ENCODE measurements at regions not wholly inside any gene's neighbourhood (a gene's known extent, or its start where the extent isn't known, plus 50 kb on each side); places are given as distances from the start of the nearest gene placed in this dataset.
"Not testable (repeated sequence)": the region's sequence is repeated elsewhere in the genome, so short reads cannot be mapped to it uniquely, and the experiment has no call there.

DNA sequence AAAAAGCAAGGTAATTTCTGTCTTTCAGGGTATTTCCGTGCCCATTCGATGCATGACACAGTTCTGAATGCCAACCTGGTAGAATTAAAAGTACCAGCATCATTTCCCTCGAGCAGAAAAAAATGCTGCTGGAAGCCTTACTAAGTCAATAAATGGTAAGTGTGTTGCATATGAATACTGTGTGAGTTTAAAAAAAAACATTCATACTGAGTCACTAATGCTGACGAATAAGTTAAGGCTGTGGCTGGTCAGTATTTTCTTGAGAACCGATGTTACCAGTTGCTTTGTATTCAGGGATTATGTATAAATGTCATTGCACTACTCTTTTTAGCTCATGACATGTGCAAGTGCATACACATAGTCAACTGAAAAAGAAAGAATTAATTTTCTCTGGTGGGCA, 710.2 kb downstream of the TRHDE start:
- no peak overlapping the region for H3K27ac ChIP-seq
- no peak for DNase-seq
- H3K4me1 ChIP-seq: no peaks in the 10 kb centered on the region
- H3K4me3 ChIP-seq: no peak overlapping the region
- 74 to 82% (median 82%) methylated on average over 5 of the region's 5 CpGs for WGBS, 5 donors
- no peak for TF ChIP-seq POLR2AphosphoS5 (IDR thresholded peaks at IDR 0.05)
- TF ChIP-seq, protein P1, sequence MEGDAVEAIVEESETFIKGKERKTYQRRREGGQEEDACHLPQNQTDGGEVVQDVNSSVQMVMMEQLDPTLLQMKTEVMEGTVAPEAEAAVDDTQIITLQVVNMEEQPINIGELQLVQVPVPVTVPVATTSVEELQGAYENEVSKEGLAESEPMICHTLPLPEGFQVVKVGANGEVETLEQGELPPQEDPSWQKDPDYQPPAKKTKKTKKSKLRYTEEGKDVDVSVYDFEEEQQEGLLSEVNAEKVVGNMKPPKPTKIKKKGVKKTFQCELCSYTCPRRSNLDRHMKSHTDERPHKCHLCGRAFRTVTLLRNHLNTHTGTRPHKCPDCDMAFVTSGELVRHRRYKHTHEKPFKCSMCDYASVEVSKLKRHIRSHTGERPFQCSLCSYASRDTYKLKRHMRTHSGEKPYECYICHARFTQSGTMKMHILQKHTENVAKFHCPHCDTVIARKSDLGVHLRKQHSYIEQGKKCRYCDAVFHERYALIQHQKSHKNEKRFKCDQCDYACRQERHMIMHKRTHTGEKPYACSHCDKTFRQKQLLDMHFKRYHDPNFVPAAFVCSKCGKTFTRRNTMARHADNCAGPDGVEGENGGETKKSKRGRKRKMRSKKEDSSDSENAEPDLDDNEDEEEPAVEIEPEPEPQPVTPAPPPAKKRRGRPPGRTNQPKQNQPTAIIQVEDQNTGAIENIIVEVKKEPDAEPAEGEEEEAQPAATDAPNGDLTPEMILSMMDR (IDR thresholded peaks at IDR 0.05 in 8 of 11, conservative IDR thresholded peaks at IDR 0.05 in 3 of 11): no peak
- no peak for TF ChIP-seq POLR2A (IDR thresholded peaks at IDR 0.05)
- no peaks in the 10 kb centered on the region for H3K27me3 ChIP-seq (replicated peaks in 1 of 7)
- H3K36me3 ChIP-seq: no peaks in the 10 kb centered on the region
- intact Hi-C loops (cut with DNase I; ENCODE audit: low total_unique reads): no loop called here
- H3K9me3 ChIP-seq: no peaks in the 10 kb centered on the region

DNA sequence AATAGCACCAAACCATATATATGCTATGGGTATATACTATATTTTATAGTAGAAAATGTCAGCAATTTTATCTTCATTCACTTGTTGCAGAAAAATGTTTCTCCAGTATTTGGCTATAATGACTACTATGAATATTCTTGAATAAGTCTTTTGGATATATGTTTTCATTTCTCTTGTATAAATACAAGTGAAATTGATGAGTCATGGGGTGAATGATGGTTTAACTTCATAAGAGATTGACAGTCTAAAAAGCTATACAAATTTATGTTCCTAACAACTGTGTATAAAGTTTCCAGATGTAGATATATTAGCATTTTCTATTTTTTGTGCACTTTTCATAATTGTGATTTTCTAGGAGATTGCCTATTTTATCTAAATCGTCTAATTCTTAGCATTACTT, 714.8 kb downstream of the TRHDE start:
- Histone ChIP-seq H3K36me3 (no peaks in the 10 kb centered on the region), H3K27me3 (replicated peaks in 1 of 7) (no peaks in the 10 kb centered on the region), H3K9me3 (peaks cover 0 to 5% (median 0%) of the 10 kb centered on the region in 8 donors), H3K4me1 (no peaks in the 10 kb centered on the region), H3K27ac (no peak overlapping the region), H3K4me3 (no peak overlapping the region)
- DNase-seq: no peak
- WGBS, 5 donors: 70 to 84% (median 73%) methylated on average over 1 of the region's 1 CpG
- TF ChIP-seq, protein P1 (IDR thresholded peaks at IDR 0.05 in 8 of 11, conservative IDR thresholded peaks at IDR 0.05 in 3 of 11): no peak
- TF ChIP-seq POLR2A (IDR thresholded peaks at IDR 0.05) (no peak), POLR2AphosphoS5 (IDR thresholded peaks at IDR 0.05) (no peak)
- intact Hi-C loops (cut with DNase I; ENCODE audit: low total_unique reads): no loop called here

DNA sequence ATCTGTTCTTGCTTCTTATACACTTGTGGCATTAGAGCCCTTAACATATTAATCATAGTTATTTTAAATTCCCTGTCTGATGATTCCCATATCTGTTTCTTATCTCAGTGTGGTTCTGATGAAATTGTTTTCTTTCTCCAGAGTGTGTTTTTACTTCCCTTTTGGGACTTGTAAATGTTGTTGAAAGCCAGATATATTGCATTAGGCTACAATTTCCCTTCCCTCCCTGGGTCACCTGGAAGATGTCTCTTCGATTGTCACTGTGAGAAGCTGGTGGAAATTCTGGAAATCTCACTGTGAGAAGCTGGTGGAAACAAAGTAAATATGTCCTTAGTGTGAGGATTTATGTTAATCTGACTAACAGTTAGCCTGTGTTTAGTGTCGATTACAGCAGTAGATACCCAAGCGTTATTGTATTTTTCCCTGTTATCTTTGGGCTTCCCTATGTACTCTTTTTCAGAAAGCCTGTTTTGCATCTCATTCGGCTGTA, 717.3 kb downstream of the TRHDE start:
- no peaks in the 10 kb centered on the region for H3K36me3 ChIP-seq
- intact Hi-C loops (cut with DNase I; ENCODE audit: low total_unique reads): no loop called here
- 50 to 75% (median 73%) methylated on average over 4 of the region's 4 CpGs for WGBS, 5 donors
- no peaks in the 10 kb centered on the region for H3K4me1 ChIP-seq
- H3K27ac ChIP-seq: no peak overlapping the region
- peaks cover 0 to 5% (median 0%) of the 10 kb centered on the region in 8 donors for H3K9me3 ChIP-seq
- H3K4me3 ChIP-seq: no peak overlapping the region
- TF ChIP-seq POLR2AphosphoS5 (IDR thresholded peaks at IDR 0.05) (no peak), POLR2A (IDR thresholded peaks at IDR 0.05) (no peak)
- TF ChIP-seq, protein P1 (IDR thresholded peaks at IDR 0.05 in 8 of 11, conservative IDR thresholded peaks at IDR 0.05 in 3 of 11): no peak
- no peaks in the 10 kb centered on the region for H3K27me3 ChIP-seq (replicated peaks in 1 of 7)
- no peak for DNase-seq

DNA sequence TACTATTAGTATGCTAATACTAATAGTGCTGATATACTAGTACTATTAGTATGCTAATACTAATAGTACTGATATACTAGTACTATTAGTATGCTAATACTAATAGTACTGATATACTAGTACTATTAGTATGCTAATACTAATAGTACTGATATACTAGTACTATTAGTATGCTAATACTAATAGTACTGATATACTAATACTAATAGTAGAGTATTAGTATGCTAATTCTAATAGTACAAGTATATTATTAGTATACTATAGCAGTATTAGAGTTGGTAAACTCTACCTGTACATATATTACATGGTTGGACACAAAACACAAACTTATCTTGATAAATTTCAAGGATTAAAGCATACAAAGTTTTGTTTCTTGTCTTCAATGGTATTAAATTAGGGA, 722.9 kb downstream of the TRHDE start:
- H3K27me3 ChIP-seq (replicated peaks in 1 of 7); DNase-seq; H3K36me3 ChIP-seq; H3K27ac ChIP-seq; H3K4me3 ChIP-seq; H3K4me1 ChIP-seq; intact Hi-C loops (cut with DNase I; ENCODE audit: low total_unique reads); H3K9me3 ChIP-seq: not testable (repeated sequence)

DNA sequence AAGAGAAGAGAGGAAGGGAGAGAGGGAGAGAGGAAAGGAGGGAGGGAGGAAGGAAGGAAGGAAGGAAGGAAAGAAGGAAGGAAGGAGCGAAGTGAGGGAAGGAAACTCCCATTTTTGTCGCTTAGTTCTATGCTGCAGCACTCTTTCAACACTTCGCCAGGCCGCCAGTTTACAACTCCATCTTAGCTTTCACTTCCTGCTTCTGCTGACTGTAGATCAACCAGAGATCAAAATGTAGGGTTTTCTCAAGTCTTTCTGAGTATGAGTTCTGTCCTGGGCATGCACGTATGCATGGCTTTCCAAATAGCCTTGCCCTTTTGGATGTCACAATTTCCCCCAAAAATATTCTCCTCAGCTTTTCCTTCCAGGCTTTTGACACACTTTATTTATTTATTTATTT, 723.4 kb downstream of the TRHDE start:
- H3K4me3 ChIP-seq: no peak overlapping the region
- H3K4me1 ChIP-seq: no peaks in the 10 kb centered on the region
- WGBS, 5 donors: 81 to 92% (median 87%) methylated on average over 5 of the region's 5 CpGs
- no peak overlapping the region for H3K27ac ChIP-seq
- no peaks in the 10 kb centered on the region for H3K27me3 ChIP-seq (replicated peaks in 1 of 7)
- intact Hi-C loops (cut with DNase I; ENCODE audit: low total_unique reads): no loop called here
- TF ChIP-seq, protein P1 (IDR thresholded peaks at IDR 0.05 in 8 of 11, conservative IDR thresholded peaks at IDR 0.05 in 3 of 11): no peak
- TF ChIP-seq POLR2A (IDR thresholded peaks at IDR 0.05) (no peak), POLR2AphosphoS5 (IDR thresholded peaks at IDR 0.05) (no peak)
- no peak for DNase-seq
- H3K36me3 ChIP-seq: no peaks in the 10 kb centered on the region
- H3K9me3 ChIP-seq: no peaks in the 10 kb centered on the region

DNA sequence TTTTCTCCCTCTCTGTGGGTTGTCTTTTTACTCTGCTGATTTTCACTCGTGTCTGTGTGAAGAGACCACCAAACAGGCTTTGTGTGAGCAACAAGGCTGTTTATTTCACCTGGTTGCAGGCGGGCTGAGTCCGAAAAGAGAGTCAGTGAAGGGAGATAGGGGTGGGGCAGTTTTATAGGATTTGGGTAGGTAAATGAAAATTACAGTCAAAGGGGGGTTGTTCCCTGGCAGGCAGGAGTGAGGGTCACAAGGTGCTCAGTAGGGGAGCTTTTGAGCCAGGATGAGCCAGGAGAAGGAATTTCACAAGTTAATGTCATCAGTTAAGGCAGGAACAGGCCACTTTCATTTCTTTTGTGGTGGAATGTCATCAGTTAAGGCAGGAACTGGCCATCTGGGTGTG, 729.6 kb downstream of the TRHDE start:
- DNase-seq; intact Hi-C loops (cut with DNase I; ENCODE audit: low total_unique reads); H3K36me3 ChIP-seq; H3K27ac ChIP-seq; H3K27me3 ChIP-seq (replicated peaks in 1 of 7); H3K4me1 ChIP-seq; H3K4me3 ChIP-seq; H3K9me3 ChIP-seq: not testable (repeated sequence)
- 66 to 89% (median 79%) methylated on average over 3 of the region's 3 CpGs for WGBS, 5 donors

DNA sequence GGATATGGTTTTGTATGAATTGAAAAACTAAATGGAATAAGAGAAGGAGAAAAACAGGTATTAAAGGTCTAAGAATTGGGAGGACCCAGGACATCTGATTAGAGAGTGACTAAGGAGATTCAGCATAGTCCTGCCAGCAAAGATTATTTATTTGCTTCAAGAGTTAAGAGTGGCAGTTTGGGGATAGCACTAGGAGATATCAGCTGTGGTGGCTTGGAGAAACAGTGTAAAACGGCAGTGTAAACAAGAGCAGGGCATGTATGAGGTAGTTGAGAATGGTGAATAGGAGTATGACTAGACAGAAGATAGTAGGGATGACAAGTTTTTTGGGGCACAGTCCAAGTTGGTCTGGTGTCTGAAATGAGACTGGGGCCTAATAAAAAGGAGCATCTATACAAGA, 730.3 kb downstream of the TRHDE start:
- H3K4me1 ChIP-seq; H3K27ac ChIP-seq; H3K9me3 ChIP-seq; H3K4me3 ChIP-seq; H3K27me3 ChIP-seq (replicated peaks in 1 of 7); intact Hi-C loops (cut with DNase I; ENCODE audit: low total_unique reads); DNase-seq; H3K36me3 ChIP-seq: not testable (repeated sequence)
- WGBS, 5 donors: 69 to 86% (median 76%) methylated on average over 1 of the region's 1 CpG

All from spleen (tissue), 11 donors.